ENCODE measurements at regions not wholly inside any gene's neighbourhood (a gene's known extent, or its start where the extent isn't known, plus 50 kb on each side); places are given as distances from the start of the nearest gene placed in this dataset.

DNA sequence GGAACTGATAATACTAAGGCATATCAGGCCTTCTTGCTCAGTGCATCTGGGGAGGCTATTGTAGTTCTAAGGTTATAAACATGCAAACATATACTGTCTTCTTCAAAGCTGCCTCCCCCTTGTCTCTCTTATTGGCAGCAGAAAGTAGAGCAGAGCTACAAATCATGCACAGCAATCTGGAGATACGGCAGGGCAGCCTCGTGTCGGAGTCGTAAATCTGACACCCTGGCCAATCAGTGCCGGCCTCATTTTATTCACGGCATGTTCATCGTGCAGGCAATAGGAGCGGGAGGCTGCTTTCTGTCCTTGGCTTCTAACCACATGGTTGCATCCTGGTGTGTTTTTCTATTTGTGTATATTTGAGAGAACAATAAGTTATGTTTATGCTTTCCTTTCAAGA is 300.2 kb upstream of the CNTN6 start (continued):
- TF ChIP-seq, protein P1, sequence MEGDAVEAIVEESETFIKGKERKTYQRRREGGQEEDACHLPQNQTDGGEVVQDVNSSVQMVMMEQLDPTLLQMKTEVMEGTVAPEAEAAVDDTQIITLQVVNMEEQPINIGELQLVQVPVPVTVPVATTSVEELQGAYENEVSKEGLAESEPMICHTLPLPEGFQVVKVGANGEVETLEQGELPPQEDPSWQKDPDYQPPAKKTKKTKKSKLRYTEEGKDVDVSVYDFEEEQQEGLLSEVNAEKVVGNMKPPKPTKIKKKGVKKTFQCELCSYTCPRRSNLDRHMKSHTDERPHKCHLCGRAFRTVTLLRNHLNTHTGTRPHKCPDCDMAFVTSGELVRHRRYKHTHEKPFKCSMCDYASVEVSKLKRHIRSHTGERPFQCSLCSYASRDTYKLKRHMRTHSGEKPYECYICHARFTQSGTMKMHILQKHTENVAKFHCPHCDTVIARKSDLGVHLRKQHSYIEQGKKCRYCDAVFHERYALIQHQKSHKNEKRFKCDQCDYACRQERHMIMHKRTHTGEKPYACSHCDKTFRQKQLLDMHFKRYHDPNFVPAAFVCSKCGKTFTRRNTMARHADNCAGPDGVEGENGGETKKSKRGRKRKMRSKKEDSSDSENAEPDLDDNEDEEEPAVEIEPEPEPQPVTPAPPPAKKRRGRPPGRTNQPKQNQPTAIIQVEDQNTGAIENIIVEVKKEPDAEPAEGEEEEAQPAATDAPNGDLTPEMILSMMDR (conservative IDR thresholded peaks at IDR 0.05; ENCODE audit: low read depth in 2 of 2) = no peak

- no peaks in the 10 kb centered on the region for H3K27me3 ChIP-seq (ENCODE audit: insufficient read depth)
- Mint-ChIP-seq H3K36me3 (ENCODE audit: low read depth) (peaks cover 16% of the 10 kb centered on the region; the same call in 2 of the 3 replicates), H3K27me3 (ENCODE audit: insufficient read depth, low read depth, poor library complexity) (no peaks in the 10 kb centered on the region), H3K27ac (no peak overlapping the region), H3K4me3 (no peak overlapping the region), H3K9me3 (peaks cover 82% of the 10 kb centered on the region), H3K4me1 (no peaks in the 10 kb centered on the region)
- no peaks in the 10 kb centered on the region for H3K36me3 ChIP-seq (ENCODE audit: insufficient read depth)
- H3K4me2 ChIP-seq = no peak overlapping the region
- no peak overlapping the region for H3K4me3 ChIP-seq
- peaks cover 15% of the 10 kb centered on the region for H3K4me1 ChIP-seq (ENCODE audit: insufficient read depth)
- H3K27ac ChIP-seq (ENCODE audit: low read depth) = no peak overlapping the region
- H3K79me2 ChIP-seq (replicated peaks; ENCODE audit: insufficient read depth) = no peaks in the 10 kb centered on the region
- ATAC-seq (no peak), DNase-seq (ENCODE audit: low spot score) (no peak)
- H2AFZ ChIP-seq = no peak overlapping the region
- no peaks in the 10 kb centered on the region for H3K9me2 ChIP-seq (ENCODE audit: insufficient read depth)
- H3F3A ChIP-seq (replicated peaks; ENCODE audit: low read depth) = no peaks in the 10 kb centered on the region
- H4K20me1 ChIP-seq (replicated peaks; ENCODE audit: insufficient read depth) = no peaks in the 10 kb centered on the region
- no peak for TF ChIP-seq POLR2AphosphoS5 (IDR thresholded peaks at IDR 0.05; ENCODE audit: low read depth)
- no peak for TF ChIP-seq ZNF331 (CRISPR knock-in tag; IDR thresholded peaks at IDR 0.05; ENCODE audit: low read depth)
- no peak for TF ChIP-seq JUNB (IDR thresholded peaks at IDR 0.05; ENCODE audit: unreplicated experiment)
- TF ChIP-seq EZH2 (IDR thresholded peaks at IDR 0.05; ENCODE audit: low read depth, unreplicated experiment) = no peak
- TF ChIP-seq, protein P1 (conservative IDR thresholded peaks at IDR 0.05; ENCODE audit: low read depth in 2 of 2) = no peak
- TF ChIP-seq, protein P2, sequence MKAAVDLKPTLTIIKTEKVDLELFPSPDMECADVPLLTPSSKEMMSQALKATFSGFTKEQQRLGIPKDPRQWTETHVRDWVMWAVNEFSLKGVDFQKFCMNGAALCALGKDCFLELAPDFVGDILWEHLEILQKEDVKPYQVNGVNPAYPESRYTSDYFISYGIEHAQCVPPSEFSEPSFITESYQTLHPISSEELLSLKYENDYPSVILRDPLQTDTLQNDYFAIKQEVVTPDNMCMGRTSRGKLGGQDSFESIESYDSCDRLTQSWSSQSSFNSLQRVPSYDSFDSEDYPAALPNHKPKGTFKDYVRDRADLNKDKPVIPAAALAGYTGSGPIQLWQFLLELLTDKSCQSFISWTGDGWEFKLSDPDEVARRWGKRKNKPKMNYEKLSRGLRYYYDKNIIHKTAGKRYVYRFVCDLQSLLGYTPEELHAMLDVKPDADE (IDR thresholded peaks at IDR 0.05) = no peak
- TF ChIP-seq REST (IDR thresholded peaks at IDR 0.05; ENCODE audit: unreplicated experiment) = no peak
- TF ChIP-seq CREB1 (CRISPR knock-in tag; IDR thresholded peaks at IDR 0.05; ENCODE audit: low read depth) = no peak
- no peak for TF ChIP-seq ZNF114 (CRISPR knock-in tag; IDR thresholded peaks at IDR 0.05)
- TF ChIP-seq STAT1 (IDR thresholded peaks at IDR 0.05; ENCODE audit: unreplicated experiment) = no peak
- TF ChIP-seq ZNF462 (CRISPR knock-in tag; IDR thresholded peaks at IDR 0.05) = no peak
Observed at GRCh38 chr3:804211-804610, 288.6 kb upstream of the CNTN6 start.

All from GM23338 (cell line).